Heart left ventricle (tissue), 13 donors: ENCODE measurements at regions not wholly inside any gene's neighbourhood (a gene's known extent, or its start where the extent isn't known, plus 50 kb on each side); places are given as distances from the start of the nearest gene placed in this dataset.

Source experiments
- POLR2A ChIP-seq, 2 donors: fragments of 450-650 bp; IDR thresholded peaks; one replicate each; pipeline ENCODE4 v1.6.1; 2017; ENCODE audit warnings: antibody characterized with exemption in 2 of 2, mild to moderate bottlenecking in 2 of 2, moderate library complexity in 2 of 2
- TF ChIP-seq, protein P1 (sequence below), 12 donors: fragments of 200-600 bp; sonication (generic) in 4 of 12; IDR thresholded peaks; one replicate each; pipeline versions ENCODE4 v1.5.0 to v1.8.0; 2018 to 2022; ENCODE audit warnings: antibody characterized with exemption in 12 of 12, mild to moderate bottlenecking in 5 of 12
- donor health status: ischemic (EF 13 %, LVEDD 7.1; RV severe dilation, severe dysfunction).
- donor health status: DM: no; HTN: yes; CAD: no.
- donor health status: DM: no; HTN: no; CAD: no.
- donor health status: ischemic (EF 25% LVEDD 6.9; RV normal size, moderate dysfunction).
- donor health status: ischemic (EF 25% LVEDD 5.7; RV mildly dilated, moderate dysfunction).
- donor health status: ischemic (EF 35%, LVEDD 5.7; RV mildly dilated, moderate dysfunction).
- donor health status: nonischemic (EF 11% LVEDD 7.7; RV severe dilation, severe dysfunction).
- donor health status: DM: yes; HTN: yes; CAD: no.
- donor health status: PGD.
- donor health status: ischemic (EF 29% LVEDD 5.4; RV normal size, mild dysfunction).
- donor health status: nonischemic (EF 23%, LVEDD 6.1; RV moderate dilation, normal function).

DNA sequence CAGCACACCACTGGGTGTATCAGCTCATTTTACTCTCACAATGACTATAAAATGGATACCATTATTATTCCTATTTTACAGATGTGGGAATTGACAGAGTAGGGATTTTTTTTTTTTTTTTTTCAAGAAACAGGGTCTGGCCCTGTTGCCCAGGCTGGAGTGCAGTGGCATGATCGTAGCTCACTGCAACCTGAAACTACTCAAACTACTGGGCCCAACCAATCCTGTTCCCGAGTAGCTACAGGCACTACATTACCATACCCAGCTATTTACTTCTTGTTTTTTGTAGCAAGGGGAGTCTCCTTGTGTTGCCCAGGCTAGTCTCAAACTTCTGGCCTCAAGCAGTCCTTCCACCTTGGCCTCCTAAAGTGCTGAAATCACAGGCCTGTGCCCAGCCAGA is 95.2 kb downstream of the LARP7 start:
- TF ChIP-seq, protein P1, sequence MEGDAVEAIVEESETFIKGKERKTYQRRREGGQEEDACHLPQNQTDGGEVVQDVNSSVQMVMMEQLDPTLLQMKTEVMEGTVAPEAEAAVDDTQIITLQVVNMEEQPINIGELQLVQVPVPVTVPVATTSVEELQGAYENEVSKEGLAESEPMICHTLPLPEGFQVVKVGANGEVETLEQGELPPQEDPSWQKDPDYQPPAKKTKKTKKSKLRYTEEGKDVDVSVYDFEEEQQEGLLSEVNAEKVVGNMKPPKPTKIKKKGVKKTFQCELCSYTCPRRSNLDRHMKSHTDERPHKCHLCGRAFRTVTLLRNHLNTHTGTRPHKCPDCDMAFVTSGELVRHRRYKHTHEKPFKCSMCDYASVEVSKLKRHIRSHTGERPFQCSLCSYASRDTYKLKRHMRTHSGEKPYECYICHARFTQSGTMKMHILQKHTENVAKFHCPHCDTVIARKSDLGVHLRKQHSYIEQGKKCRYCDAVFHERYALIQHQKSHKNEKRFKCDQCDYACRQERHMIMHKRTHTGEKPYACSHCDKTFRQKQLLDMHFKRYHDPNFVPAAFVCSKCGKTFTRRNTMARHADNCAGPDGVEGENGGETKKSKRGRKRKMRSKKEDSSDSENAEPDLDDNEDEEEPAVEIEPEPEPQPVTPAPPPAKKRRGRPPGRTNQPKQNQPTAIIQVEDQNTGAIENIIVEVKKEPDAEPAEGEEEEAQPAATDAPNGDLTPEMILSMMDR (IDR thresholded peaks at IDR 0.05) = no peak
- no peak for TF ChIP-seq POLR2A (IDR thresholded peaks at IDR 0.05)
